Erythroblast (primary cell): ENCODE measurements at regions not wholly inside any gene's neighbourhood (a gene's known extent, or its start where the extent isn't known, plus 50 kb on each side); places are given as distances from the start of the nearest gene placed in this dataset.

ENCODE experiments used
- DNase-seq, 2 experiments: peaks; one replicate each; lab custom pipeline; 2025; lab: John Stamatoyannopoulos, UW
- GATA1 ChIP-seq: IDR thresholded peaks from 2 replicates; pipeline ENCODE4 v1.6.1; 2011; ENCODE audit warnings: low read depth, mild to moderate bottlenecking, control low read depth, low read length, moderate library complexity
- POLR2A ChIP-seq: IDR thresholded peaks from 2 replicates; pipeline ENCODE4 v1.6.1; 2011; ENCODE audit warnings: mild to moderate bottlenecking, low read length

- TF ChIP-seq POLR2A (no peak), GATA1 (no peak)
- no peak for DNase-seq
Observed at GRCh38 chr12:94027561-94027960, 120.8 kb upstream of the PLXNC1 start.

GRCh38 chr12:94031763-94032162, 116.6 kb upstream of the PLXNC1 start:
- no peak for DNase-seq
- no peak for TF ChIP-seq GATA1
- no peak for TF ChIP-seq POLR2A

GRCh38 chr12:94032368-94032767, 116.0 kb upstream of the PLXNC1 start:
- no peak for DNase-seq
- TF ChIP-seq GATA1, result no peak

- DNase-seq, result no peak
- TF ChIP-seq GATA1 (no peak), POLR2A (no peak)
Observed at GRCh38 chr12:94033101-94033500, 115.3 kb upstream of the PLXNC1 start.

- no peak for DNase-seq
- TF ChIP-seq POLR2A, result no peak
- no peak for TF ChIP-seq GATA1
Observed at GRCh38 chr12:94033784-94034183, 114.6 kb upstream of the PLXNC1 start.

GRCh38 chr12:94037444-94037843, 110.9 kb upstream of the PLXNC1 start:
- no peak for DNase-seq
- no peak for TF ChIP-seq POLR2A
- TF ChIP-seq GATA1, result no peak

GRCh38 chr12:94038605-94039004, 109.8 kb upstream of the PLXNC1 start:
- TF ChIP-seq GATA1, result no peak
- no peak for TF ChIP-seq POLR2A
- DNase-seq, result no peak

- TF ChIP-seq POLR2A, result no peak
- no peak for TF ChIP-seq GATA1
- no peak for DNase-seq
Observed at GRCh38 chr12:94039199-94039840, 109.1 kb upstream of the PLXNC1 start.

GRCh38 chr12:94039914-94040313, 108.5 kb upstream of the PLXNC1 start:
- no peak for DNase-seq
- TF ChIP-seq GATA1, result no peak
- TF ChIP-seq POLR2A, result no peak

- no peak for TF ChIP-seq POLR2A
- TF ChIP-seq GATA1, result no peak
- DNase-seq, result no peak
Observed at GRCh38 chr12:94041850-94042249, 106.5 kb upstream of the PLXNC1 start.

- TF ChIP-seq POLR2A, result no peak
- no peak for TF ChIP-seq GATA1
- DNase-seq, result no peak
Observed at GRCh38 chr12:94042321-94042720, 106.1 kb upstream of the PLXNC1 start.

GRCh38 chr12:94046626-94047410, 101.6 kb upstream of the PLXNC1 start:
- TF ChIP-seq GATA1, result no peak
- TF ChIP-seq POLR2A, result no peak
- no peak for DNase-seq

- no peak for DNase-seq
- no peak for TF ChIP-seq GATA1
- no peak for TF ChIP-seq POLR2A
Observed at GRCh38 chr12:94047781-94048567, 100.4 kb upstream of the PLXNC1 start.

- TF ChIP-seq GATA1 (no peak), POLR2A (no peak)
- DNase-seq, result no peak
Observed at GRCh38 chr12:94048757-94049156, 99.6 kb upstream of the PLXNC1 start.

- peak; percentile 33 to 72 for DNase-seq
- TF ChIP-seq GATA1 (no peak), POLR2A (no peak)
Observed at GRCh38 chr12:94049718-94050117, 98.7 kb upstream of the PLXNC1 start.
